Gastrocnemius medialis (tissue), 4 donors: ENCODE measurements at regions not wholly inside any gene's neighbourhood (a gene's known extent, or its start where the extent isn't known, plus 50 kb on each side); places are given as distances from the start of the nearest gene placed in this dataset.

Experiments
- POLR2A ChIP-seq, 2 donors: fragments of 450-650 bp; IDR thresholded peaks; one replicate each; pipeline ENCODE4 v1.6.1; 2017; ENCODE audit warnings: antibody characterized with exemption in 2 of 2, mild to moderate bottlenecking in 2 of 2, moderate library complexity in 2 of 2
- TF ChIP-seq, protein P1 (sequence below), 5 experiments: fragments of 450-650 bp in 3 of 5; fragments of 200-600 bp in 2 of 5; sonication (generic) in 2 of 5; IDR thresholded peaks in 4 of 5; conservative IDR thresholded peaks in 1 of 5; 1 replicate in 4 of 5; 2 replicates in 1 of 5; pipeline ENCODE4 v1.5.1; 2016 to 2019; ENCODE audit warnings: antibody characterized with exemption in 5 of 5, mild to moderate bottlenecking in 3 of 5, moderate library complexity in 3 of 5

DNA sequence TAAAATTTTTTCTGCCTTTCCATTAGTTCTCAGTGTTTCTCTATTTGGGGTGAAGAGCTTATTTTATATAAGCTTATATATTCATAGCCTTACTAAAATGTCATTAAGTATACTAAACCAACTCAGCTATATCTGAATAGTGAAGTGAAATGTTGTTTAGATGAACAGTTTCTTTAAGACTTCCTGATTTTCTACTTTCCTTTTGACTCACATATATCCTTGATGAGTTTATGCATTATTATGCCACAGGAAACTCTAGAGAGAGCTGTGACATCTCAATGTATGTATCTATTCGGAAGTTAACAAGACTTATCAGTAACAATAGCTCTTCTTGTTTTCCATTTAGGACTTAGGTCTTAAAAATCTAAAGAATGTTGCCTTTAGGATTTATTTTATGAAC, 1491.8 kb upstream of the IGFBP7 start:
- TF ChIP-seq, protein P1, sequence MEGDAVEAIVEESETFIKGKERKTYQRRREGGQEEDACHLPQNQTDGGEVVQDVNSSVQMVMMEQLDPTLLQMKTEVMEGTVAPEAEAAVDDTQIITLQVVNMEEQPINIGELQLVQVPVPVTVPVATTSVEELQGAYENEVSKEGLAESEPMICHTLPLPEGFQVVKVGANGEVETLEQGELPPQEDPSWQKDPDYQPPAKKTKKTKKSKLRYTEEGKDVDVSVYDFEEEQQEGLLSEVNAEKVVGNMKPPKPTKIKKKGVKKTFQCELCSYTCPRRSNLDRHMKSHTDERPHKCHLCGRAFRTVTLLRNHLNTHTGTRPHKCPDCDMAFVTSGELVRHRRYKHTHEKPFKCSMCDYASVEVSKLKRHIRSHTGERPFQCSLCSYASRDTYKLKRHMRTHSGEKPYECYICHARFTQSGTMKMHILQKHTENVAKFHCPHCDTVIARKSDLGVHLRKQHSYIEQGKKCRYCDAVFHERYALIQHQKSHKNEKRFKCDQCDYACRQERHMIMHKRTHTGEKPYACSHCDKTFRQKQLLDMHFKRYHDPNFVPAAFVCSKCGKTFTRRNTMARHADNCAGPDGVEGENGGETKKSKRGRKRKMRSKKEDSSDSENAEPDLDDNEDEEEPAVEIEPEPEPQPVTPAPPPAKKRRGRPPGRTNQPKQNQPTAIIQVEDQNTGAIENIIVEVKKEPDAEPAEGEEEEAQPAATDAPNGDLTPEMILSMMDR (IDR thresholded peaks at IDR 0.05 in 4 of 5, conservative IDR thresholded peaks at IDR 0.05 in 1 of 5) = no peak
- TF ChIP-seq POLR2A (IDR thresholded peaks at IDR 0.05) = no peak
